ENCODE measurements at regions not wholly inside any gene's neighbourhood (a gene's known extent, or its start where the extent isn't known, plus 50 kb on each side); places are given as distances from the start of the nearest gene placed in this dataset.

GRCh38 chr1:30366199-30366598, 357.2 kb downstream of the MATN1 start:
- TF ChIP-seq EZH2 (IDR thresholded peaks at IDR 0.05; ENCODE audit: insufficient read depth, low read length) (no peak), CTCF (IDR thresholded peaks at IDR 0.05; ENCODE audit: insufficient read depth, low read depth, low read length) (no peak)
